ENCODE measurements at regions not wholly inside any gene's neighbourhood (a gene's known extent, or its start where the extent isn't known, plus 50 kb on each side); places are given as distances from the start of the nearest gene placed in this dataset.

GRCh38 chr4:44927399-44928380 lies 201.3 kb upstream of the GNPDA2 start:
- Mint-ChIP-seq H3K27me3 (no peaks in the 10 kb centered on the region), H3K27ac (no peak overlapping the region), H3K36me3 (ENCODE audit: low read depth) (no peaks in the 10 kb centered on the region), H3K4me1 (no peaks in the 10 kb centered on the region), H3K4me3 (no peak overlapping the region)
- ATAC-seq, result no peak
- H3K9me3 ChIP-seq (ENCODE audit: control insufficient read depth, low read length, poor library complexity, severe bottlenecking), result no peaks in the 10 kb centered on the region
- DNase-seq, result no peak

- no peak for DNase-seq
- ATAC-seq, result no peak
- no peaks in the 10 kb centered on the region for H3K27me3 Mint-ChIP-seq
- peaks cover 2% of the 10 kb centered on the region for H3K4me1 Mint-ChIP-seq
- H3K27ac Mint-ChIP-seq, result no peak overlapping the region
- H3K4me3 Mint-ChIP-seq, result peak overlapping the region; percentile 61
- H3K36me3 Mint-ChIP-seq (ENCODE audit: low read depth), result no peaks in the 10 kb centered on the region
- H3K9me3 ChIP-seq (ENCODE audit: control insufficient read depth, low read length, poor library complexity, severe bottlenecking), result no peaks in the 10 kb centered on the region
Observed at GRCh38 chr4:44916411-44916810, 190.1 kb upstream of the GNPDA2 start.

- Mint-ChIP-seq H3K4me3 (no peak overlapping the region), H3K36me3 (ENCODE audit: low read depth) (no peaks in the 10 kb centered on the region), H3K27ac (no peak overlapping the region), H3K27me3 (no peaks in the 10 kb centered on the region), H3K4me1 (peaks cover 2% of the 10 kb centered on the region)
- DNase-seq (no peak), ATAC-seq (no peak)
- H3K9me3 ChIP-seq (ENCODE audit: control insufficient read depth, low read length, poor library complexity, severe bottlenecking), result no peaks in the 10 kb centered on the region
Observed at GRCh38 chr4:44914748-44915147, 188.4 kb upstream of the GNPDA2 start.

- no peak overlapping the region for H3K27ac Mint-ChIP-seq
- no peak overlapping the region for H3K4me3 Mint-ChIP-seq
- no peaks in the 10 kb centered on the region for H3K27me3 Mint-ChIP-seq
- H3K4me1 Mint-ChIP-seq, result peaks cover 2% of the 10 kb centered on the region
- DNase-seq, result no peak
- no peaks in the 10 kb centered on the region for H3K36me3 Mint-ChIP-seq (ENCODE audit: low read depth)
- no peak for ATAC-seq
- H3K9me3 ChIP-seq (ENCODE audit: control insufficient read depth, low read length, poor library complexity, severe bottlenecking), result no peaks in the 10 kb centered on the region
Observed at GRCh38 chr4:44914223-44914622, 187.9 kb upstream of the GNPDA2 start.

- Mint-ChIP-seq H3K4me1 (peaks cover 2% of the 10 kb centered on the region), H3K36me3 (ENCODE audit: low read depth) (no peaks in the 10 kb centered on the region), H3K27ac (no peak overlapping the region), H3K4me3 (no peak overlapping the region), H3K27me3 (no peaks in the 10 kb centered on the region)
- DNase-seq, result no peak
- ATAC-seq, result no peak
- no peaks in the 10 kb centered on the region for H3K9me3 ChIP-seq (ENCODE audit: control insufficient read depth, low read length, poor library complexity, severe bottlenecking)
Observed at GRCh38 chr4:44912980-44913379, 186.6 kb upstream of the GNPDA2 start.

- Mint-ChIP-seq H3K4me1 (no peaks in the 10 kb centered on the region), H3K27me3 (no peaks in the 10 kb centered on the region), H3K27ac (no peak overlapping the region), H3K4me3 (no peak overlapping the region), H3K36me3 (ENCODE audit: low read depth) (no peaks in the 10 kb centered on the region)
- no peak for DNase-seq
- no peaks in the 10 kb centered on the region for H3K9me3 ChIP-seq (ENCODE audit: control insufficient read depth, low read length, poor library complexity, severe bottlenecking)
- no peak for ATAC-seq
Observed at GRCh38 chr4:44908565-44908964, 182.2 kb upstream of the GNPDA2 start.

GRCh38 chr4:44872246-44872645 lies 145.9 kb upstream of the GNPDA2 start:
- H3K4me3 Mint-ChIP-seq, result no peak overlapping the region
- no peaks in the 10 kb centered on the region for H3K4me1 Mint-ChIP-seq
- H3K27me3 Mint-ChIP-seq, result no peaks in the 10 kb centered on the region
- ATAC-seq (no peak), DNase-seq (no peak)
- H3K36me3 Mint-ChIP-seq (ENCODE audit: low read depth), result no peaks in the 10 kb centered on the region
- H3K27ac Mint-ChIP-seq, result no peak overlapping the region
- H3K9me3 ChIP-seq (ENCODE audit: control insufficient read depth, low read length, poor library complexity, severe bottlenecking), result no peaks in the 10 kb centered on the region

- no peaks in the 10 kb centered on the region for H3K9me3 ChIP-seq (ENCODE audit: control insufficient read depth, low read length, poor library complexity, severe bottlenecking)
- DNase-seq (no peak), ATAC-seq (no peak)
- Mint-ChIP-seq H3K27ac (no peak overlapping the region), H3K4me1 (no peaks in the 10 kb centered on the region), H3K27me3 (no peaks in the 10 kb centered on the region), H3K36me3 (ENCODE audit: low read depth) (no peaks in the 10 kb centered on the region), H3K4me3 (no peak overlapping the region)
Observed at GRCh38 chr4:44871133-44871532, 144.8 kb upstream of the GNPDA2 start.

GRCh38 chr4:44869985-44870384 lies 143.6 kb upstream of the GNPDA2 start:
- H3K9me3 ChIP-seq (ENCODE audit: control insufficient read depth, low read length, poor library complexity, severe bottlenecking), result no peaks in the 10 kb centered on the region
- Mint-ChIP-seq H3K4me3 (no peak overlapping the region), H3K36me3 (ENCODE audit: low read depth) (no peaks in the 10 kb centered on the region), H3K27ac (no peak overlapping the region), H3K4me1 (no peaks in the 10 kb centered on the region), H3K27me3 (no peaks in the 10 kb centered on the region)
- DNase-seq, result no peak
- no peak for ATAC-seq

- ATAC-seq (no peak), DNase-seq (no peak)
- H3K9me3 ChIP-seq (ENCODE audit: control insufficient read depth, low read length, poor library complexity, severe bottlenecking), result no peaks in the 10 kb centered on the region
- Mint-ChIP-seq H3K36me3 (ENCODE audit: low read depth) (no peaks in the 10 kb centered on the region), H3K27me3 (no peaks in the 10 kb centered on the region), H3K4me1 (no peaks in the 10 kb centered on the region), H3K4me3 (no peak overlapping the region), H3K27ac (no peak overlapping the region)
Observed at GRCh38 chr4:44869222-44869882, 143.0 kb upstream of the GNPDA2 start.

- ATAC-seq, result no peak
- H3K9me3 ChIP-seq (ENCODE audit: control insufficient read depth, low read length, poor library complexity, severe bottlenecking), result no peaks in the 10 kb centered on the region
- H3K4me1 Mint-ChIP-seq, result no peaks in the 10 kb centered on the region
- H3K27ac Mint-ChIP-seq, result no peak overlapping the region
- H3K4me3 Mint-ChIP-seq, result no peak overlapping the region
- no peaks in the 10 kb centered on the region for H3K27me3 Mint-ChIP-seq
- H3K36me3 Mint-ChIP-seq (ENCODE audit: low read depth), result no peaks in the 10 kb centered on the region
- no peak for DNase-seq
Observed at GRCh38 chr4:44861756-44862155, 135.4 kb upstream of the GNPDA2 start.

GRCh38 chr4:44859477-44859876 lies 133.1 kb upstream of the GNPDA2 start:
- no peaks in the 10 kb centered on the region for H3K36me3 Mint-ChIP-seq (ENCODE audit: low read depth)

GRCh38 chr4:44848466-44848865 lies 122.1 kb upstream of the GNPDA2 start:
- H3K4me1 Mint-ChIP-seq, result no peaks in the 10 kb centered on the region

More at GRCh38 chr4:44859477-44859876, 133.1 kb upstream of the GNPDA2 start:
- H3K4me1 Mint-ChIP-seq, result no peaks in the 10 kb centered on the region
- H3K4me3 Mint-ChIP-seq, result no peak overlapping the region
- ATAC-seq, result no peak
- no peaks in the 10 kb centered on the region for H3K9me3 ChIP-seq (ENCODE audit: control insufficient read depth, low read length, poor library complexity, severe bottlenecking)
- DNase-seq, result no peak
- H3K27ac Mint-ChIP-seq, result no peak overlapping the region
- H3K27me3 Mint-ChIP-seq, result no peaks in the 10 kb centered on the region

More at GRCh38 chr4:44848466-44848865, 122.1 kb upstream of the GNPDA2 start:
- Mint-ChIP-seq H3K27me3 (no peaks in the 10 kb centered on the region), H3K36me3 (ENCODE audit: low read depth) (no peaks in the 10 kb centered on the region), H3K4me3 (no peak overlapping the region), H3K27ac (no peak overlapping the region)
- H3K9me3 ChIP-seq (ENCODE audit: control insufficient read depth, low read length, poor library complexity, severe bottlenecking), result no peaks in the 10 kb centered on the region
- no peak for DNase-seq
- ATAC-seq, result no peak

Measured in T-helper 17 cell (primary cell).